CD4-positive, alpha-beta T cell treated with Interferon gamma for 1 hour (primary cell): ENCODE measurements at regions not wholly inside any gene's neighbourhood (a gene's known extent, or its start where the extent isn't known, plus 50 kb on each side); places are given as distances from the start of the nearest gene placed in this dataset.
A peak's percentile ranks its signal among the peaks of the same experiment; 100 is the strongest.
"Not testable (repeated sequence)": the region's sequence is repeated elsewhere in the genome, so short reads cannot be mapped to it uniquely, and the experiment has no call there.

Experiments
- DNase-seq: peaks from one replicate; pipeline ENCODE4 v3.0.0-alpha.2; 2020

- no peak for DNase-seq
These were observed 151.9 kb upstream of the CARMIL1 start for GRCh38 chr6:25127076-25127837.

GRCh38 chr6:25130518-25130917 lies 148.7 kb upstream of the CARMIL1 start:
- DNase-seq, result no peak

- no peak for DNase-seq
These were observed 146.2 kb upstream of the CARMIL1 start for GRCh38 chr6:25132934-25133333.

GRCh38 chr6:25133568-25133967 lies 145.6 kb upstream of the CARMIL1 start:
- DNase-seq, result no peak

- no peak for DNase-seq
These were observed 142.3 kb upstream of the CARMIL1 start for GRCh38 chr6:25136854-25137253.

GRCh38 chr6:25137480-25137879 lies 141.7 kb upstream of the CARMIL1 start:
- no peak for DNase-seq

- no peak for DNase-seq
These were observed 141.3 kb upstream of the CARMIL1 start for GRCh38 chr6:25137916-25138232.

- DNase-seq, result peak; percentile 69
These were observed 140.8 kb upstream of the CARMIL1 start for GRCh38 chr6:25138233-25138933.

GRCh38 chr6:25138934-25139415 lies 140.2 kb upstream of the CARMIL1 start:
- DNase-seq, result no peak

GRCh38 chr6:25139608-25140007 lies 139.6 kb upstream of the CARMIL1 start:
- not testable (repeated sequence) for DNase-seq

- no peak for DNase-seq
These were observed 136.7 kb upstream of the CARMIL1 start for GRCh38 chr6:25142506-25142905.

- no peak for DNase-seq
These were observed 134.3 kb upstream of the CARMIL1 start for GRCh38 chr6:25144919-25145318.

- no peak for DNase-seq
These were observed 132.0 kb upstream of the CARMIL1 start for GRCh38 chr6:25147223-25147622.

GRCh38 chr6:25150031-25150430 lies 129.1 kb upstream of the CARMIL1 start:
- no peak for DNase-seq

- no peak for DNase-seq
These were observed 128.3 kb upstream of the CARMIL1 start for GRCh38 chr6:25150863-25151262.

- no peak for DNase-seq
These were observed 126.1 kb upstream of the CARMIL1 start for GRCh38 chr6:25153079-25153478.

GRCh38 chr6:25154034-25154596 lies 125.1 kb upstream of the CARMIL1 start:
- DNase-seq, result no peak

- no peak for DNase-seq
These were observed 124.0 kb upstream of the CARMIL1 start for GRCh38 chr6:25155211-25155610.

- no peak for DNase-seq
These were observed 123.1 kb upstream of the CARMIL1 start for GRCh38 chr6:25156123-25156522.

- DNase-seq, result no peak
These were observed 122.0 kb upstream of the CARMIL1 start for GRCh38 chr6:25157183-25157582.

GRCh38 chr6:25157842-25158241 lies 121.3 kb upstream of the CARMIL1 start:
- DNase-seq, result no peak

GRCh38 chr6:25160134-25160533 lies 119.0 kb upstream of the CARMIL1 start:
- not testable (repeated sequence) for DNase-seq

- DNase-seq, result no peak
These were observed 114.0 kb upstream of the CARMIL1 start for GRCh38 chr6:25165177-25165576.

- DNase-seq, result no peak
These were observed 113.4 kb upstream of the CARMIL1 start for GRCh38 chr6:25165800-25166199.
